Adrenal gland (tissue), 9 donors: ENCODE measurements at regions not wholly inside any gene's neighbourhood (a gene's known extent, or its start where the extent isn't known, plus 50 kb on each side); places are given as distances from the start of the nearest gene placed in this dataset.
"Not testable (repeated sequence)": the region's sequence is repeated elsewhere in the genome, so short reads cannot be mapped to it uniquely, and the experiment has no call there.

Experiments used
- DNase-seq, 7 donors: peaks; one replicate each; pipeline ENCODE4 v3.0.0-alpha.2; 2019 to 2020
- H3K27ac ChIP-seq, 5 donors: fragments of 200-600 bp; sonication (generic) in 4 of 5; 1 replicate in 3 of 5; 2 replicates in 2 of 5; pipeline versions ENCODE4 v1.5.1 to v1.8.0; 2016 to 2020; ENCODE audit warnings: mild to moderate bottlenecking in 1 of 5
- H3K27me3 ChIP-seq: fragments of 200-600 bp; 2 replicates; pipeline ENCODE4 v1.8.0; 2021
- H3K36me3 ChIP-seq, 2 donors: fragments of 200-600 bp; replicated peaks in 1 of 2; 1 replicate in 1 of 2; 2 replicates in 1 of 2; pipeline versions ENCODE4 v1.5.1 to v1.8.0; 2018 to 2022
- H3K4me1 ChIP-seq, 2 donors: fragments of 200-600 bp; replicated peaks in 1 of 2; 1 replicate in 1 of 2; 2 replicates in 1 of 2; pipeline versions ENCODE4 v1.5.1 to v1.8.0; 2018 to 2021
- H3K4me3 ChIP-seq, 4 donors: fragments of 200-600 bp; sonication (generic) in 3 of 4; one replicate each; pipeline ENCODE4 v1.5.1; 2016 to 2018
- H3K9me3 ChIP-seq, 3 donors: fragments of 200-600 bp; sonication (generic) in 1 of 3; replicated peaks in 1 of 3; 1 replicate in 2 of 3; 2 replicates in 1 of 3; pipeline versions ENCODE4 v1.5.1 to v1.8.0; 2016 to 2021
- CTCF ChIP-seq, 6 experiments: fragments of 450-650 bp in 4 of 6; fragments of 200-600 bp in 2 of 6; sonication (generic) in 1 of 6; IDR thresholded peaks; 1 replicate in 5 of 6; 2 replicates in 1 of 6; pipeline versions ENCODE4 v1.5.1 to v1.8.0; 2016 to 2021; ENCODE audit warnings: antibody characterized with exemption in 6 of 6, mild to moderate bottlenecking in 2 of 6, moderate library complexity in 1 of 6
- POLR2A ChIP-seq, 2 donors: fragments of 450-650 bp; IDR thresholded peaks; one replicate each; pipeline ENCODE4 v1.6.1; 2017; ENCODE audit warnings: antibody characterized with exemption in 2 of 2, mild to moderate bottlenecking in 2 of 2, moderate library complexity in 1 of 2
- WGBS, 4 donors: extraction: QIAGEN DNeasy Blood & Tissue Kit in 2 of 4; methylation state at CpG; one replicate each; pipeline versions ENCODE4 v1.1.5 to v1.1.7; 2013 to 2017; 5-methylcytosine and 5-hydroxymethylcytosine counted together
- intact Hi-C, 2 donors: fragments of 100-400 bp; cut with DNase I; formaldehyde crosslinking; loops; one replicate each; pipeline versions ENCODE4 v1.14.1 to v1.15.0; 2022 to 2023
- donor health status: healthy with polysubstance abuse.
- donor health status: Bipolar disorder and iron deficiency.
- donor health status: DM: yes; HTN: yes; CAD: no.
- donor health status: DM: no; HTN: no; CAD: no.
- donor health status: DM: no; HTN: no; CAD: no.

DNA sequence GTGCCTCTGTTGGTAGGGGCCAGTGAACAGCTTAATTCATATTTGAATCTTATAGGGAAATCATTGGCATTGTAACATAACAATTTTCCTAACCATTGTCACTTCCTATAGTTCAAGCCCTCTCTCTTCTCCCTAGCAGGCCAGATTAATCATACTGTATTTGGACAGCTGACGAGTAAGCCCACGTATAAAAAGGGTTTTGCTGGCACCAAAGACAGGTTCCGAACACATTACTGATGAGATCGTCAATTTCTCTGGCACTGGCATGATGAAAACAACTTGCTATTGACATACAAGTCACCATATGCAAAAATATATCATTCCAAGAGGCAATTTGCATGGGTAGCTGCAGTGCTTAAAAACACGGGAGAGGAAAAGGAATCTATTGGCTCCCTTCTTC, 891.1 kb upstream of the AUTS2 start:
- DNase-seq, result no peak
- Histone ChIP-seq H3K27me3 (no peaks in the 10 kb centered on the region), H3K9me3 (no peaks in the 10 kb centered on the region), H3K4me1 (no peaks in the 10 kb centered on the region), H3K27ac (no peak overlapping the region), H3K36me3 (no peaks in the 10 kb centered on the region), H3K4me3 (no peak overlapping the region)
- 70 to 85% (median 80%) methylated on average over 5 of the region's 5 CpGs for WGBS, 4 donors
- intact Hi-C loops, result no loop called here
- TF ChIP-seq POLR2A (IDR thresholded peaks at IDR 0.05) (no peak), CTCF (IDR thresholded peaks at IDR 0.05) (no peak)

GRCh38 chr7:68707958-68708357, 890.3 kb upstream of the AUTS2 start:
- Histone ChIP-seq H3K4me3 (no peak overlapping the region), H3K9me3 (no peaks in the 10 kb centered on the region), H3K27me3 (no peaks in the 10 kb centered on the region), H3K4me1 (no peaks in the 10 kb centered on the region), H3K27ac (no peak overlapping the region), H3K36me3 (no peaks in the 10 kb centered on the region)
- DNase-seq, result no peak
- WGBS, 4 donors, result 87 to 94% (median 90%) methylated on average over 4 to 6 of the region's 6 CpGs
- intact Hi-C loops, result no loop called here
- no peak for TF ChIP-seq POLR2A (IDR thresholded peaks at IDR 0.05)
- TF ChIP-seq CTCF (IDR thresholded peaks at IDR 0.05), result no peak

DNA sequence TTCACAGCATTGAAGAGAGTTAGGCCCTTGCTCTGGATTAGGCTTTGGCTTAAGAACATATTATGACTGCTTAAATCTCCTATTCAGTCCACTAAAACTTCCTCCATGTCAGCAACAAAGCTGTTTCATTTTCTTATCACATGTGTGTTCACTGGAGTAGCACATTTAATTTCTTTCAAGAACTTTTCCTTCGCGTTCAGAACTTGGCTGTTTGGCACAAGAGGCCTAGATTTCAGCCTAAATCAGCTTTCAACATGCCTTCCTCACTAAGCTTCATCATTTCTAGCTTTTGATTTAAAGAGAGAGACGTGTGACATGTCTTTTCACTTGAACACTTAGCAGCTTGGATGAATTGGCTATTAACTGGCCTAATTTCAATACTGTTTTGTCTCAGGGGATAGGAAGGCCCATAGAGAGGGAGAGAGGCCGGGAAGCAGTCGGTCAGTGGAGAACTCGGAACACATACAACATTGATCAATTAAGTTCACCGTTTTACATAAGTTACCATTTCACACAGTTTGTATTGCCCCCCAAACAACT, 885.2 kb upstream of the AUTS2 start:
- Histone ChIP-seq H3K4me3 (no peak overlapping the region), H3K36me3 (no peaks in the 10 kb centered on the region), H3K27me3 (no peaks in the 10 kb centered on the region), H3K4me1 (no peaks in the 10 kb centered on the region), H3K9me3 (no peaks in the 10 kb centered on the region), H3K27ac (no peak overlapping the region)
- intact Hi-C loops, result no loop called here
- WGBS, 4 donors, result 79 to 87% (median 83%) methylated on average over 7 of the region's 7 CpGs
- no peak for TF ChIP-seq CTCF (IDR thresholded peaks at IDR 0.05)
- TF ChIP-seq POLR2A (IDR thresholded peaks at IDR 0.05), result no peak
- no peak for DNase-seq

DNA sequence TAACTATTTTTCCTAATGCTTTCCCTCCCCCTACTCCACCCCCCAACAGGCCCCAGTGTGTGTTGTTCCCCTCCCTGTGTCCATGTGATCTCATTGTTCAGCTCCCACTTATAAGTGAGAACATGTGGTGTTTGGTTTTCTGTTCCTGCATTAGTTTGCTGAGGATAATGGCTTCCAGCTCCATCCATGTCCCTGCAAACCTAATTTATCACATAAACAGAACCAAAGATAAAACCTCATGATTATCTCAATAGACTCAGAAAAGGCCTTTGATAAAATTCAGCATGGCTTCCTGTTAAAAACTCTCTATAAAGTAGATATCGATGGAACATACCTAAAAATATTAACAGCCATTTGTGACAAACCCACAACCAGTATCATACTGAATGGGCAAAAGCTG, 884.1 kb upstream of the AUTS2 start:
- WGBS, 4 donors, result 80 to 89% (median 86%) methylated on average over 1 of the region's 1 CpG
- H3K27ac ChIP-seq, H3K4me1 ChIP-seq, intact Hi-C loops, H3K4me3 ChIP-seq, DNase-seq, H3K9me3 ChIP-seq, H3K27me3 ChIP-seq, H3K36me3 ChIP-seq: not testable (repeated sequence)

- no peak overlapping the region for H3K27ac ChIP-seq
- no peak overlapping the region for H3K4me3 ChIP-seq
- no peaks in the 10 kb centered on the region for H3K9me3 ChIP-seq
- no peak for TF ChIP-seq POLR2A (IDR thresholded peaks at IDR 0.05)
- TF ChIP-seq CTCF (IDR thresholded peaks at IDR 0.05), result no peak
- intact Hi-C loops, result no loop called here
- no peaks in the 10 kb centered on the region for H3K27me3 ChIP-seq
- no peaks in the 10 kb centered on the region for H3K36me3 ChIP-seq
- WGBS, 4 donors, result 54 to 85% (median 81%) methylated on average over 4 of the region's 4 CpGs
- no peaks in the 10 kb centered on the region for H3K4me1 ChIP-seq
- DNase-seq, result no peak
Measured at GRCh38 chr7:68715907-68716306, 882.4 kb upstream of the AUTS2 start.
